Stimulated activated CD4-positive, alpha-beta T cell treated with anti-CD3 and anti-CD28 coated beads, Interleukin-1b, Interleukin-23, amount 100 ng/mL, for 4 hours (primary cell): ENCODE measurements at regions not wholly inside any gene's neighbourhood (a gene's known extent, or its start where the extent isn't known, plus 50 kb on each side); places are given as distances from the start of the nearest gene placed in this dataset.

Experiments
- DNase-seq, 2 donors: peaks; one replicate each; pipeline ENCODE4 v3.0.0-alpha.2; 2020; ENCODE audit warnings: low read depth in 2 of 2

DNA sequence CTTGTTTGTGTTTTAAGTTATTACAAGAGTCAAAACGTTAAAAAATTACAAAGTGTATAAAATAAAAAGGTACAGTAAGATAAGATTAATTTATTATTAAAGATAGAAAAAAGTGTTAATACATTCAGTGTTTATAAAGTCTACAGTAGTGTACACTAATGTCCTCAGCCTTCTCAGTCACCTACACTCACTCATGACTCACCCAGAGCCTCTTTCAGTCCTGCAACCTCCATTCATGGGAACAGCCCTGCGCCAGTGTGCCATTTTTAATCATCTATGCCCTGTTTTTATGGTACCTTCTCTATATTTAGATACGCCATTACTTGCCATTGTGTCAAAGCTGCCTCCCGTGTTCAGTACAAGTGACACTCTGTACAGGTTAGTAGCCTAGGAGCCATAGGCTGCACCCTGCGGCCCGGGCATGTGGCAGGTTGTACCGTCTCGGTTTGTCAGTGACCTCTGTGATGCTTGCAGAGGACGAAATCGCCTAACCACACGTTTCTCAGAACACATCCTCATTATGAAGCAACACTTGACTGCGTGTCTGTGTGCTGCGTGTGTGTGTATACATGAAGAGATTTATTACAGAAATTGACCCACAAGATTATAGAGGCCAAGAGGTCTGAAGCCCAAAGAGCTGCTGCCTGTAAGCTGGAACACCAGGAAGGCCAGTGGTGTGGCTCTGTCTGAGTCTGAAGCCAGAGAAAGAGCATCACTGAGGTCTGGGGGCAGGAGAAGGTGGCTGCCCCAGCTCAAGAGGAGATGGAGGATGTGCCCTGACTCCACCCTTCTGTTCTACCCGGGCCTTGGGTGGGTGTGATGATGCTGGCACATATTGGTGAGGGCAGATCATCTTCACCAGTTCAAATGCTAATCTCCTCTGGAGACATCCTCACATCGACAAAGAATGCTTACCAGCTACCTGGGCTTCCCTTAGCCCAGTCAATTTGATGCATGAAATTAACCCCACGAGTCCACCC lies 116.6 kb upstream of the C14orf180 start:
- no peak for DNase-seq

DNA sequence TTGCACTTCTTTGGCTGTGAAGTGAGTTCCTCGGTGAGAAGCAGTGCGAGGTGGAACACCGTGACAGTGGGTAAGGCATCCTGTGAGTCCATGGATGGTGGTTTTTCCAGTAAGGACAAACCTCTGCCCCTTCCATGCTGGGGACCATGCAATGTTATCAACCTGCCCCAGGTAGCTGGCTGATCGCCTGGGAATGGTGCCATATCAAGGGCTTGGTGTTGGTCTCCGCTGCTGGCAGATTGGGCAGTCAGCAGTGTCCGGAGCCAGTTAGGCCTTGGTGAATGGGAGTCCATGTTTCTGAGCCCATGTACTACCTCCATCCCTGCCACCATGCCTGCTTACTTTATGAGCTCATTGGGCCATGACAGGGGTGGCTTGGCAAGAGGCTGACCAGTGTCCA lies 114.7 kb upstream of the C14orf180 start:
- no peak for DNase-seq

DNA sequence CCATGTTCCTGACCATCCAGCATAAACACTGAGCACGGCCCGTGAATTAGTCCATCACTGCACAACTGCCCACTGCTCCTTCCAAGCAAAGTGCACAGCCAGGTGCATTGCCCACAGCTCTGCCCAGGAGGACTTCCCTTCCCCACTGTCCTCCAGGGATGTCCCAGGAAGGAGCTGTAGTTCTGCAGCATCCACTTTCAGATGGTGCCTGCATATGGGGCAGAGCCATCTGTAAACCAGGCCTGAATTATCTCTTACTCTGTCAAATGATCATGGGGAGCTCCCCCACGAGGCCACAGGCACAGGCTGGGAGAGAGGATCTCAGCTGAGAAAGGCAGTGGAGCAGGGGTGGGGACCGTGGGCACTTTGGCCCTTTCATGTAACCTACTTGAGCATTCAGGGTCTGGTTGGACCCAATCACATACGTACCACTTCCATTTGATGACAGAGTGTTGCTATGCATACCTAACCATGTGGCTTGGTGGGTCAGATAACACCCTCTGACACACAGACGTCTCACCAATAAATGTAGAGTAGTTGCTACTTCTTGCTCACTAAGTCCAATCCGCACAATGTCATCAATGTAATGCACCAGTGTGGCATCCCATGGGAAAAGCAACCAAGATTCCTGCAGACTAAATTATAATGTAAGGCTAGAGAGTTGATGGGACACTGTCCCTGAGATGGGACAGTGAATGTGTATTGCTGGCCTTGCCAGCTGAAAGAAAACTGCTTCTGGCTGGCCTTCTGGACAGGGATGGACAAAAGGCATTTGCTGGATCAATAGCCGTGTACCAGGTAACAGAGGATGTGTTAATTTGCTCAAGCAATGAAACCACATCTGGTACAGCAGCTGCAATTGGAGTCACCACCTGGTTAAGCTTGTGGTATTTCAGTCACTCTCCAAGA lies 113.8 kb upstream of the C14orf180 start:
- no peak for DNase-seq

DNA sequence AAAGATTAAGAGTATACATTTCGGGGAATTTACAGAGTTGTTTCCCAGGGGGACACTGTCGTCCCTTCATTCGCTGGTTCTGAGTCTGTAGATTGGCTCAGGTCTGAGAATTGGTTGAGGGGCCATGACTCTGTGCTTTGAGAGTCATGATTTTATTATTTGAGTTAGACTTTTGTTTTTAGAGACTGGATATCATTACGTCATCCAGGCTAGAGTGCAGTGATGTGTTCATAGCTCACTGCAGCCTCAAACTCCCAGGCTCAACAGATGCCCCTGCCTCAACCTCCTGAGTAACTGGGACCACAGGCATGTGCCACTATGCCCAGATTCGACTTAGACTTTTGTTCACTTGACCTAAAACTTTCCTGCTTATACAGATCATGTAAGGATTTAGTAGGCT lies 112.3 kb upstream of the C14orf180 start:
- DNase-seq = no peak

DNA sequence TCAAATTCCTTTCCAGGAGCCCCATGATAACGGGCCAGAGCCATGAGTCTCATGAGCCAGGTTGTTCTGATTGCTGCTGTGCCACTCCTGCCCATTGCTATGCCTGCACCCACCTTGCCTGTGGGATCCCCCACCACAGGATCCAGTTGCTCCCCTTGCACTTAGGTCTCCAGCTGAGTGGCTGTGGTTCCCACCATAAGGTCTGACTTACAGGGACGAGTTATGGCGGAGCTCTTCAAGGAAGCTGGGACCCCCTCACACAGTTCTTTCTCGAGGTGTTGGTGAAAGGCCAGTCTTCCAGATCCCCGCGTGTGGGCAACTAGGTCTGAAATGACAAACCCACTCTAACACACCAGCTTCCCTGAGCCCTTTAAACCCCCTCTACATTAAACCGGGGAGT lies 111.9 kb upstream of the C14orf180 start:
- DNase-seq = no peak

DNA sequence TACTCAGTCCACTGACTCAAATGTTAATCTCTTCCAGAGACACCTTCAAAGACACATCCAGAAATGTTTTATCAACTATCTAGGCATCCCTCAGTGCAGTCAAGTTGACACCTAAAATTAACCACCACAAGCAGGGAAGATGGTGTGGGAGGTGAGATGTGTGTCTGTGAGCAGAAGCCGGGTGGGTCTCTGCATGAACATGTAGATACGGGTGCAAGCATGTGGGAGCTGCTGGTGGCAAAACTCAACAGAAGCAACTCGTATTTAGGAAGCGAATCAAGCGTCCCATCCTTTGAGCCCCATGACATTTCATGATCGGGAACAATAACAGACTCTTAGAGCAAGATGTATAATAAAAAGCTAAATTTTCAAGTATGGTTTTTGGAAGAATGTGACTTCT lies 110.0 kb upstream of the C14orf180 start:
- no peak for DNase-seq

DNA sequence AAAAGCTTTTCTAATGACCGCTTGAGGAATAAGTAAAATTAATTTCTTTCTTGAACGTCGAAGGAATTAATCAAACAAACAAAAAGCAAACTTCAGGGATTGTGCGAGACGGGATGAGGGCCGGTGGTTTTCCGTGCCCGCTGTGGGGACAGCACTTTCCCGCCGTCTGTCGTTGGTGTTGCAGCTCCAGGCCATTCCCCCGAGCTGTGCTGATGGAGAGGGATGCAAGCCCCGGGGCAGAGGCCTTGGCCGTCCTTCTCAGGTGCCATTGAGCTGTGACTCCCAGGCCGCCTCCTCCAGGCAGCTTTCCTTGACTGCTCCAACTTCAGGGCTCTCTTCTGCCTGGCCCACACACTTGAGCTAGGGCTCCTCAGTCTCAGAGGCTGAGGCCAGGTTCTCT lies 109.0 kb upstream of the C14orf180 start:
- DNase-seq = no peak

DNA sequence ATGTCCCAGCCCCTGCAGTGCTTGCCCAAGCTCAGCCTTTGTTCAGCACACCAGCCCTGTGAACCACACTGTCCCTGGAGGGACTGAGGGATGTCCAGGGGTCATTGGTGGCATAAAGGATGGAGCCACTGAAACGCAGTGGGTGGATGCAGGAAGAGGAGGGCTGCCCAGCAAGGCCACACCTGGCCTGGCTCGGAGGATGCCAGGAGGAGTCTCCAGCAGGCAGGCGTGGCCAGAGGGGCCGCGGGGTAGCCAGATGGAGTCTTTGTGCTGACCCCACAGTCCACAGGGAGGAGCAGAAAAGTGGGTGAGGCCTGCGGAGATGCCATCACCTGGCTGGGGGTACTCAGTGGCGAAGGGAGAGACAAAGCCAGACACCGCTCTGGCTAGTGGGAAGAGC lies 108.5 kb upstream of the C14orf180 start:
- no peak for DNase-seq

DNA sequence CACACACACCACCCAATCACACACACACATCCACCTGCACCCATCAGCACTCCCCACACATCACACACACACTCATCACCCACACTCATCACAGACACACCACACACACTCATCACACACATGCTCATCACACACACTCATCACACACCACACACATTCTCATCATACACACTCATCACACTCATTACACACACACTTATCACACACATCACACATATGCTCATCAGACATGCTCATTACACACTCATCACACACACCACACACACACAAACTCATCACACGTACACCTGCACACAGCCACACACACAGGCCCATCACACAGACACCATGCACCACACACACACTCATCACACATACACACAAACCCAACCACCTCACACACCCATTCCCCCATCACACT lies 107.5 kb upstream of the C14orf180 start:
- DNase-seq = no peak

DNA sequence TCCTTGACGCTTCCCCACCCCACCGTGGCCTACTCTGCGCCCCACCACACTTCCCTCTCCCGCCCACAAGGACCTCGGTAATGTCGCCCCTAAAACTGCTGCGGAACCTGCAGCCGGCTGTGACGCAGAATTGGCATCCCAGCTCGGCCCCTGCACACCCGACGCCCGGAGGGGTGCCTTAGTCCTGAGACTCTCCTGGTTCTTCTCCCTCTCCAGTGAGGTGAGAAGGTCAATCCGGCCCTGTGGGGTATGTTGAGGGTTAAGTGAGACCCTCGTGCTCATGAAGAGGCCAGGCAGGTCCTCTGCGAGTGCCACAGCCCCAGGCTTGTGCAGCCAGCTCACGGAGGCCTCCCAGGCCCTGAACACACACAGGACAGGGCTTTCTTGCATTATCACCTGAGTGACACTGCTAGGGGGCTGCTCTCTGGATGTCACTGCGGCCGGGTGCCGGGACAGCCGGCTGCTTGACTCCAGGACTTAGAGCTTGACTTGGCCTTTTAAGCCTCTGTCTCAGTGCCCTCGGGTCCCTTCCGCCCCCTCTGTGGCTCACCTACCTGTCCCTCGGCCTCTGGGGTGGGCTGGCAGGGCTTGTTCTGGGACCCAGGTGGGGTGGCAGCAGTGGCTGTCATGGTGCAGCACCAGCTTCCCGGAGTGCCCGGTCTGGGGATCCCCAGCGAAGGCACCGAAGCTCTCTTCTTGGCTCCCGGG lies 106.9 kb upstream of the C14orf180 start:
- no peak for DNase-seq

DNA sequence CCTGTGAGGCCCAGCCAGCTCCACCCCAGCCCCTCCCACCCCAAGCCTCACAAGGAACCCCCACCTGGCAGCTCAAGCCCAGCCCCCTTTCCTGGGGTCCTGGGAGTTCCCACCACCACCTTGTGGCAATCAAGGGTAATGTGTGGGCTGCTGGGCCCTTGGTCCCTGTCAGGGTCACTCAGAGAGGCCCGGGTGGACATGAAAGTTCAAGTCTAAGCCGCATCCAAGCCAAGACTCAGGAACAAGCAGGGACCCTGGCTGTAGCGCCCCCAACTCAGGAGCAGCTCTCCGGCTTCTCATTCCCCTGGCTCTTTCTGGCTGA lies 106.4 kb upstream of the C14orf180 start:
- DNase-seq = no peak

DNA sequence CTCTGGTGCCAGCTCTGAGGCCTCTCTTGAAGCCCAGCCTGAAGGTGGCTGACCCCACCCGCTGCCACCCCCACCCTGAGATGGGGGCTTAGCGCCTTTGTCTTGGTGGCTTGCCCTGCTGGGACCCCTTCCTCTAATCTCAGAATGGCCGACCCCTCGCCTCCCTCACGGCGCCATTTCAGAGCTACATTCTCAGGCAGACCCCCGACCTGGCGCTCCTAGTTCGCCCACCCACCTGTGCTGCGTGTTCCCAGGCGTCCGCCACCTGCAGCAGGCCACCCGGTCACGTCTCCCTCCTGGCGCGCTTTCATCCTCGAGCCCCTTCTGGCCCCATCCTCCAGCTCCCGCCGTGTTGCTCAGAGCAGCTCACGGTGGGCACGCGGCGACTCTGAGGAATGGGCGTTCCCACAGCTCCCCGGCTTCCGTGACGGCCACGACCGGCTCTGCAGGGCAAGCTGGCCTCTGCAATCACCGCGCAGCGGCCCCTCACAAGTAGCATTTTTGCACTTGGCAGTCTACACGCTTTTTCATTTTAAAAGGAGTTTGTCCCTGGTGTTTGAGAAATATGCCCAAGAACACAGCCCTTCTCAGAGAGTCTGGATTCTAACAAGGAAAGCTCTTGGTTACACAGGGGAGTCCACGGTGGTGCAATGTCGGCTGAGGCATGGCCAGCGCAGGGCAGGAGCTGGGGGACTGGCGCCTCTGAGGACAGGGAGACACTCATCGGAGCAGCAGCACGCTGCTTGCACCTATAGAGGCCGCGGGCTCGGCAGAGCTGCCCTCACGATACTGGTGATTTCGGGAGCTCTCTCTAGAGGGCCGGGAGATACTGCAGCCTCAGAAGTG lies 105.7 kb upstream of the C14orf180 start:
- DNase-seq = no peak

DNA sequence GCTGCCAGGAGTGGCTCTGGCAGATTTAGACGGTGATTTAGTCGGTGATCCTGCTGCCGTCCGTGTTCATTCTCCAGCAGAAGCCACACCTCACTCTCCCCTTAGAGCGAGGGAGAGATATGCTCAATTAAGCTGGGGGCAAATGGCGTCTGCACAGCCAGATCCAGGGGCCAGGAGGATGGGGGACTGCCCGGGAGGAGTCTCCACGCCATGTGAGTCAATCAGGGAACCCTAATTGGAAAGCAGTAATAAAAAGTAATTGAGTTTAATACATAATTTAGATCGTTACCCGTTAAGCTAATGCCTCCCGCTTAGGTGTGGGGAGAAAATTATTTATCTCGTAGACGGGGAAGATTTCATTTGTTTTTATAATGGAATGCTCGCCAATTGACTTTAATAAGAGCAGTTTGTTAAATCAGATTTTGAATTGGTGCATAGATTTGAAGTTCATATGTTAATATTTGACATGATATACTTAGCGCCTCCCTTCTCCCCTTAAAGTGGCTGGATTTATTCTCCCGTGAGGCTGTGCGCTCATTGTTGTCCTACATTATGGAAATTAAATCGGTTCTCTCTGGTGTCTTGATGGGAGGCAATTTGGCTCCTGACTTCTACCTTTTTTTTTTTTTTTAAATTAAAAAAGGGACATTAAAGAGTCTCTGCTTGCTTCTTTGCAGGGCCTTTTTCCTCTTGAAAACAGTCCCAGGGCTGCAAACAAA lies 104.9 kb upstream of the C14orf180 start:
- DNase-seq = no peak

DNA sequence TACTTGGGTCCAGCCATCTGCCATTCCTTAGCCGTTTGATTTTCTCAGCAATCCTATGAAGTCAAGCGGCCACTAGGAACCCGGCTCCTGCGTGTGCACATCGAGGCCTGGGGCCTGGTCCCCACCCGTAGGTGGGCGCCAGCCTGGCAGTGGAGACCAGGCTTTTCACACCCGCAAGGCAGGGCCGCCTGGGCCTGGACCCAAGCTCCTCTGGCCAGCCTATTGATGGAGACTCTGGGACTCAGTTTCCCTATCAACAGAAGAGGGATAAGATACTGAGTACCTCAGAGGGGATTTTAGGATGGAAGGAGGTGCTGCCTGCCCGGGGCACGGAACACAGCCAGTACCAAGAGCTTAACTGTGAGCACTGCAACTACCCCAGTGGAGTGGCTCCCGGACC lies 104.3 kb upstream of the C14orf180 start:
- DNase-seq = no peak

DNA sequence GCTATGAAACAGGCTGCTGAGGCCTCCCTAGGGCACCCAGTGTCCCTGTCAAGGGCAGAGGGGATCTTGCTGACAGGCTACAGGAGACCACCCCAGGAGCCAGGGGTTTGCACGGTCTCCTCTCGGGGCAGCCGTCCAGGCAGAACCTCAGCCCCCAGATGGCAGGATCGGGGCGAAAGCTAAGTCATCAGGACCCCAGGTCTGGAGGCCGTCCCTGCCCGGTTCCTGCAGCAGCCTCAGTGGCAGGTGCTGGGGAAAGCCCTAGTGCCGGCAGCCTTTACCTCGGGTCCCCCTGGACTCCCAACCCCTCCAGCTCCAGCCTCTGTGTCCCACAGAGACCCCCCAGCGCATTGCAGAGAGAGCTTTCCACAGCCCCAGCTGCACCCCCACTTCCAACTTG lies 103.8 kb upstream of the C14orf180 start:
- DNase-seq = no peak

DNA sequence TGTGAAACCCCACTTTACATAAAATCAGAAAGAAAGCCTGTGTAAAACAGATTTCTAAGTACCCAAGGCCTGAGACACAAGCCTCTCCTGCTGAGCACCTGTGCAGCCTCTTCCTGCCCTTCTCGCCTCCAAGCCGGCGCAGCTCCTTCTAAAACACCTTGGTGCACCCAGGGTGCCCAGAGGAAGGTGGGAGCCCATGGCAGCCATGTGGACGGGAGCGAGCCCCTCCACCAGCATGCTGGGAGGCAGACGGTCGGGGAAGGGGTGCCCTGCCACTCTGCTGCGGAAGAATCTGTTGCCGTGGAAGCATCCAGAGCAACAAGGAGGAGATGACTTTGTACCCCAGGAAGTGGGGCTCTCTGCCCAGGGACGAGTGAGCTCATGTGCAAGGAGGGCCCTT lies 103.1 kb upstream of the C14orf180 start:
- no peak for DNase-seq

DNA sequence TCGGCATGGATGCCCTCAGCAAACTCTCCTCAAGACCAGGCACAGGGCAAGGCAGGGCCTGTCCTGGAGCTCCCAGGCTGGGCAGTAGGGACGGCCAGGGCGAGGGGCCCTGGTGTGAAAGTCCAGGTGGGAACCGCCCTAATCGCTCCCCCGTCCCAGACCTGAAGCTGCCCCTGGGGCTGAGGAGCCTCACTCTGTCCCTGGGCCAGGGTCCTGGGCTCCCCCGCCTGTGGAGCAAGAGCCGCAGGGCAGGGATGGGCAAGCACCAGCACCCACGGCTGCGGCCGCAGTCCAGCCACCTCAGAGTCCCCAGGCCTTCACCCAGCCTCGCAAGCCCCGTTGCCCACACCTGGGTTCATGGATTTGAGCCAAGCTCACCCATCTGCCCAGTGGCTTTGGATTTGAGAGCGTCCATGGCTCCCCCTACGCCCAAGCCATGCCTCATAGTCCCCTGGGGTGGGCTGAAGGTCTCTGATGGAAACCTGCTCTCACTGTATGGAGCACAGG lies 102.4 kb upstream of the C14orf180 start:
- DNase-seq = no peak

DNA sequence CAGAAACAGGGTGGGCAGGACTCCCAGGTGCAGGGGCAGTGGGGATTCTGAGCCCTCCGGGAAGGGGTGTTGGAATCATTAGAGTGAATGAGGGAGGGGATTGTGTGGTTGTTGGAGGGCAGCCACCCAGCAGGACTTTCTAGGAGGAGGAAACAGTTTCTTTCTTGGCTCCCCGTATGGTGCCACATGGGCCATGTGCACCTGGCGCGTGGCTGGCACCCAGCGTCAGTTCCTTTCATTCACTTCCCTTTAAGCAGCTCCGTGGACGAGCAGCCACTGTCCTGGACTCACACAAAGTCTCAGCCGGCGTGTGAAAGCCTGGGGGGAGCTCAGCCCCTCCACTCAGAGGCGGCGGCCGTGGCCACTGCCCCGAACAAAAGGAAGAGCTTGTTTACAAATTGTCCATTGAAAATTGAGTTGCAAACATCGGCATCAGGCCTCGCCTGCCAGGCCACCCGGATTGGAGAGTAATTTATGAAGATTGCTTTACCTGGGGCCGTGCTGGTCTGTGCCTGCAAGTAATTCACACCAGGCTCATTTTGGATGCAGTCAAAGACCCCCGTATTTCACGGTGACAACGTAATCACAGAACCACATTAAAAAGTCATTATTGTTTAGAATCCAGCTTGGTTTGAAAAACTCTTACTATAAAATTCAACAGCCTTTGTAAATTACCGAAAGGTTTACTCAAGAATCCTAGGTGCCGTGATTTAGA lies 101.7 kb upstream of the C14orf180 start:
- no peak for DNase-seq

DNA sequence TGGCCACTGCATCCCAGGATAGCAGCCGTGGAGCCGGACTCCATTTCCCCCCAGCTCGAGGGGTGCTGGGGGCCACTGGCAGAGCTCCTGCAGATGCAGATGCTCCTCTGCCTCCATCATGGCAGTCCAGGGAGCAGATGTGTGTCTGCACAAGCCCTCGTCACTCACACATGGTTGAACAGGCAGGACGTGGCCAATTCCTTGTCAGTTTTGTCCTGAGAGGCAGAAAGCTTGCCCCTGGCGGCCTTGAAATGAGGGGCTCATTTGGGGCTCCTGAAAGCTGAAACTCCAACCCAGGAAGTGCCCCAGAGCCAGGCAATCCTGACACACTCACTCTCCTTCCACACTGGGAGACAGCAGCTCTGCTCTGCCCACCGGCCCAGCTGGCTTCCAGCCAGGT lies 100.9 kb upstream of the C14orf180 start:
- DNase-seq = no peak

DNA sequence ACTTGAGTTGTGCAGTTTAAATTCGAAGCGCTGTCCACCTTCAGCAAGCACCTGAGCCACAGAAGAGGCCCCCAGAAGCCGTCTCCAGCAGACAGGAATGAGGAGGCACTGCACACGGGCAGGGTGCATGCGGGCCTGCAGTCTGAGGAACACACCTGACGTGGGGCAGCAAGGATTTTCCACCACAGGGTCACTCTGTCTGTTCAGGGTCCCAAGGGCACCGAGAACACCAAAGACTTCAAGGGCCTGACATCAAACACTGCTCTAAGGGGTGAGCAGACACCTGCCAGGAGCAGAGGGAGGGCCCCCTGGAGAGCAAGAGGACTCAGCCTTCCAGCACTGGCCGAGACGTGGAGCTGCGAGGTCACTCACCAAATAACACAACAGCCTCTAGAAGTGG lies 99.7 kb upstream of the C14orf180 start:
- no peak for DNase-seq
